ENCODE measurements at regions not wholly inside any gene's neighbourhood (a gene's known extent, or its start where the extent isn't known, plus 50 kb on each side); places are given as distances from the start of the nearest gene placed in this dataset.

DNA sequence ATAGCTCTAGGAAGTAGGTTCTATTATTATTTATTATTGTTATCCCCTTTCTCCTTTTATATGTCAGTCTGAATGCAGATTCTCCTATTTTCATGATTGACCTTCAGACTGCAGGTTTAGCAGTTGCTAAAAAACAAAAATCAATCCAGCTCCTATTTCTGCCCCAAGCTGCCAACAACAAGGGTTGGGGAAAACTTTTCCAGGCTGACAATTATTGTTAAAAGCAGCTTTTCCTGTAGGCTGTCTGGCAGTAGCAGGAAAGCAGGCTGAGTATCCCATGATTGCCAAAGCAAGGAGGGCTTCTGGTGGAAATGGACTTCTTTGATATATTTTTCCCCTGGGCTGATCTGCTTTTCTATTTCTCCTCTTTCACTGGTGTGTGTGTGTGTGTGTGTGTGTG is 78.0 kb upstream of the CTLA4 start:
- H3K4me1 Mint-ChIP-seq, result peaks cover 3 to 4% of the 10 kb centered on the region in 2 donors
- H3K27me3 Mint-ChIP-seq (ENCODE audit: low read depth in 3 of 3), result peaks cover 0 to 2% (median 0%) of the 10 kb centered on the region in 3 donors
- H3K4me3 Mint-ChIP-seq, result no peak overlapping the region
- DNase-seq, result no peak
- H3K9me3 Mint-ChIP-seq, result no peaks in the 10 kb centered on the region
- H3K36me3 Mint-ChIP-seq, result peaks cover 0 to 2% (median 0%) of the 10 kb centered on the region in 3 donors
- H3K27ac Mint-ChIP-seq, result no peak overlapping the region

DNA sequence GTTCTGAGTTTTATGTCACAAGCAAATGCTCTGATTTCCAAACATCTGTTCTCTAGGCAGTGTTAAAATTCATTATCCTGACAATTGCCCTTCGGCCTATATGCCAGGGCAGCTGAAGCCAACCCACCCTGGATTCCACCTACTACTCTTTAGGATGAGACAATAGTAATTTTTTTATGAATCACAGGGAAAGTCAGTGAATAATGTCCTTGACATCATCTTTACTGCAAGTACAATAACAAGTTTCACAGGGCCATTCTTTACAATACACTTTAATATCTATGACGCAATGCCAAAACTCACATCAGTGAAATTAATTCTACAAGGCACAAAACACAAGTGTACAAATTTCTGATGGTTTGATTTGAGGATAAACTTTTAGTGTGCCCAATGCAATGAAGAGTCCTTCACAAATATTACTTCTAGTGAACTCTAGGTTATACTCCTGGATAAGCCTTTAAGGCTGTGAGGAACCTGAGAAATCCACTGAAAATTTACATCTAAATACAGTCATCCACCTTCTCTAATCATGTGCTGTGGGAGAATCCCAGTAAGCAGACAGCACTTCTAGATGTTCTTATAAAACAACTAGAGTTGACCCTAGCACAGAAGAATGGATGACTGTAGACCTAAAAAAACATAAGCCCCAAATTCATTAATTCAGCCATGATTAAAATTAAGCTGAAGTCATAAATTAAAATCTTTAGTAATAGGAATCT is 77.3 kb upstream of the CTLA4 start:
- peaks cover 0 to 2% (median 0%) of the 10 kb centered on the region in 3 donors for H3K27me3 Mint-ChIP-seq (ENCODE audit: low read depth in 3 of 3)
- no peak overlapping the region for H3K4me3 Mint-ChIP-seq
- no peak for DNase-seq
- H3K27ac Mint-ChIP-seq, result no peak overlapping the region
- H3K9me3 Mint-ChIP-seq, result no peaks in the 10 kb centered on the region
- no peaks in the 10 kb centered on the region for H3K36me3 Mint-ChIP-seq
- H3K4me1 Mint-ChIP-seq, result no peaks in the 10 kb centered on the region

DNA sequence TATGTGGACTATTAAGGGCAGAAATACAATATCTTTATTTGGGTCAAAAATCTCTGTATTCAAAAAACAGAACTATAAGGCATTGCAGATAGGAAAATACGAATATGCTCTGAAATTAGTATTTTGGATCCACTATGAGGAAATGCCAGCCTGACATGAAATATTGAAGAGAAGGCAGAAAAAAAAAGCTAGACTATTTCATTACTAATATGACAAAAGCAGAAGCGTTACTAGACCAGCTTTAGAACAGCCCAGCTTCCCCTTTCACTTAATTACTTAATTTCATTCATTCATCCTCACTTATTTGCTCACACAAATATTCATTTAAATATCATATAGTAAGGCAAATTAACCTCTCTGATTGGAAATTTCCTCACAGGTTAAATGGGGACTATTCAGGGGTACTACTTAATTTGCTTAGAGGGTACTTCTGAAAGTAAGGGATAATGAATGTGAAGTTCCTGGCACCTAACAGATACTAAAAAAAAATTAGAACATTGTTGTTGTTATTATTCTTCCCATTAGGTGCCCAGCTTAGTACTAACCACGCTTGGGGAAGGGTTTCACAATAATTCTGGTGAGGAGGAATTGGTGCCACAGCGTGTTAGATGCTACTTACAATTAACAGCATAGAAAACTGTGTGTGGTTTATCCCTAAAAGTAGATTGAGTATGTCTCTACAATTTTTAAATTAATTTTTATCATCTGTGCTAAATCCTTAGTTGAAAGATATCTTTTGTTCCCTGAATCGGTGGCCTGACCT is 71.1 kb upstream of the CTLA4 start:
- no peak for DNase-seq
- H3K27me3 Mint-ChIP-seq (ENCODE audit: low read depth in 3 of 3), result no peaks in the 10 kb centered on the region
- H3K27ac Mint-ChIP-seq, result no peak overlapping the region
- peaks cover 0 to 2% (median 0%) of the 10 kb centered on the region in 6 donors for H3K9me3 Mint-ChIP-seq
- H3K4me3 Mint-ChIP-seq, result no peak overlapping the region
- H3K36me3 Mint-ChIP-seq, result no peaks in the 10 kb centered on the region
- no peaks in the 10 kb centered on the region for H3K4me1 Mint-ChIP-seq

DNA sequence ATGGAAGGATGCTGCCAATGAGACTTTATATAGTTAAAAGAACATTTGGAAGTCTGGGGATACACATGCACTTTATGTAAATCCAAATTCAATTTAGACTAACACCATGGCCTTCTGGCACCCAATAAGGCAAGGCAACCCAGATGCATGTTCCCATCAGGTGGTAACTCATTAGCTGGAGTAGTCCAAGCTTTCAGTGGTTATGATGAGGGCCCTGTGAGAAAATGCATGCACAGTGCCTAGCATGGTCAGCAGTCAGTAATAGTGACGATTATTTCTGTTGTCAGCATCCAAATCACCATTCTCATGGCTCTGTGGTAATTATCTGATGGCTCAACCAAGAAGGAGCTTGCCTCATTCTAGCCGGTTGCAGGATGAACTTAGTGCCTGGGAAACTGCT is 70.3 kb upstream of the CTLA4 start:
- Mint-ChIP-seq H3K4me1 (no peaks in the 10 kb centered on the region), H3K36me3 (no peaks in the 10 kb centered on the region), H3K27me3 (ENCODE audit: low read depth in 3 of 3) (no peaks in the 10 kb centered on the region), H3K4me3 (no peak overlapping the region), H3K27ac (no peak overlapping the region), H3K9me3 (peaks cover 0 to 2% (median 0%) of the 10 kb centered on the region in 6 donors)
- no peak for DNase-seq

DNA sequence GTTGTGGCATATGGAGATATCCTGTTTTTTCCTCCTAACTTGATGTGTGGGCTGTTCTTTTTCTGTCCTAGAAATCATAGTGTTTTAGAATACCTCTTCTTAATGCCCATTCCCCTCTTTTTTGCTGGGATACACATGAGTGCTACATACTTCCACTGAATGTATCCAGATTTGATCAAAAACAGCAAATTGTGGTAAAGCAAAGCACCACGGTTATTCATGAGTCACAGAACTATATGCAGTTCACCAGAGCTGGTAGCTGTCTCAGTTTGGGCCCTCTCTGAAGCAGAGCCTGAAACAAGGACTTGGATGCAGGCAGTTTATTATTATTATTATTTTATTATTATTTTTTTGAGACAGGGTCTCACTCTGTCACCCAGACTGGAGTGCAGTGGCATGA is 69.9 kb upstream of the CTLA4 start:
- no peak for DNase-seq
- Mint-ChIP-seq H3K27ac (no peak overlapping the region), H3K4me1 (peaks cover 0 to 3% of the 10 kb centered on the region in 2 donors), H3K9me3 (peaks cover 0 to 2% (median 0%) of the 10 kb centered on the region in 6 donors), H3K36me3 (no peaks in the 10 kb centered on the region), H3K4me3 (no peak overlapping the region), H3K27me3 (ENCODE audit: low read depth in 3 of 3) (peaks cover 0 to 1% (median 0%) of the 10 kb centered on the region in 3 donors)

DNA sequence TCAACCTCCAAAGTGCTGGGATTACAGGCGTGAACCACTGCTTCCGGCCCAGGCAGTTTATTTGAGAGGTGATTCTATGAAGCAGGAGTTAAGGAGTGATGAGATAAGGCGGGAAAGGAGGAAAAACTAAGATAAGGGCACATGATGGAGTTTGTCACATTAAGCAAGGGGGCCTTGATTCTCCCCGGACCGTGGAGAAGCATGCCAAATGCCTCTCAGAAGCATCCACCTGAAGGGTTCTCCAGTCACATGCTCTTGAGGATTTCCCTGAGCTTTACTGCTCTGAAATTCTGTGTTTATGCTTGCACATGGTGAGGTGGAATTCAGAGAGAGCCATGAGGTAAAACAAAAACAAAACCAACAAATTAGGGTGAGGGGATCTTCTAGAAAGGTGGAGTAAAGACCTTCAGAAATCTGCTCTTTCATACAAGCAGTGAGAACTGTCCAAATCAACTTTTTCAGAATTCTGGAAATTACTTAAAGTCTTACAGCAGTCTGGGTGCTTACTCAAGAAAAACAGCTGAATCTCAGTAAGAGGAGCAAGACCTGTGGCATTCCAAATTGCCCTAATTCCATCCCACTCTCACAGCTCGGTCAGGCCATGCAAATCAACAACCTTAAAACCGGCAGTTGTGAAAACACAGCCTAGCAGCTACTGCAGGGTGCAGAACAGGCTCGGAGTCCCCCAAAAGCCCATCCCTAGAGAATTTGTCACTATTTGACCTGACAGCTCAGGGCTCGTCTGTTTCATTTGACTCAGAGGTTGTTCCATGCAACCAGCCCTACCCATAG is 69.1 kb upstream of the CTLA4 start:
- H3K9me3 Mint-ChIP-seq, result peaks cover 0 to 2% (median 0%) of the 10 kb centered on the region in 6 donors
- H3K27ac Mint-ChIP-seq, result no peak overlapping the region
- no peak overlapping the region for H3K4me3 Mint-ChIP-seq
- H3K4me1 Mint-ChIP-seq, result peaks cover 4 to 11% of the 10 kb centered on the region in 2 donors
- peaks cover 0 to 1% (median 0%) of the 10 kb centered on the region in 3 donors for H3K27me3 Mint-ChIP-seq (ENCODE audit: low read depth in 3 of 3)
- H3K36me3 Mint-ChIP-seq, result no peaks in the 10 kb centered on the region
- no peak for DNase-seq

DNA sequence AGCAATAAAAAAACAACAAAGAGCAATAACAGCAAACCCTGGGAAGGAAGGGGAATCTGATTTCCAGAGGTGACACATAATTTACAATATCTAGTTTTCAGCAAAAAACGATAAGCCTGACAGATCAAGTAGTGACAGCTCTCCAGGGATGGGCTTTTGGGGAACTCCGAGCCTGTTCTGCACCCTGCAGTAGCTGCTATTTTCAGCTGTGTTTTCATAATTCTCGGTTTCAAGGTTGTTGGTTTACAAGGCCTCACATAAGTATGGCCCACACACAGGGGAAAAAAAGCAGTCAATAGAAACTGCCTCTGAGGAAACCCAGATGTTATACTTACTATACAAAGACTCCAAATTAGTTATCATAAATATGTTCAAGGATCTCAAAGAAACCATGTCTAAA is 67.7 kb upstream of the CTLA4 start:
- peaks cover 18 to 25% of the 10 kb centered on the region in 2 donors for H3K4me1 Mint-ChIP-seq
- DNase-seq, result no peak
- peaks cover 0 to 2% (median 0%) of the 10 kb centered on the region in 6 donors for H3K9me3 Mint-ChIP-seq
- H3K36me3 Mint-ChIP-seq, result no peaks in the 10 kb centered on the region
- H3K27me3 Mint-ChIP-seq (ENCODE audit: low read depth in 3 of 3), result peaks cover 0 to 1% (median 1%) of the 10 kb centered on the region in 3 donors
- no peak overlapping the region for H3K27ac Mint-ChIP-seq
- no peak overlapping the region for H3K4me3 Mint-ChIP-seq

DNA sequence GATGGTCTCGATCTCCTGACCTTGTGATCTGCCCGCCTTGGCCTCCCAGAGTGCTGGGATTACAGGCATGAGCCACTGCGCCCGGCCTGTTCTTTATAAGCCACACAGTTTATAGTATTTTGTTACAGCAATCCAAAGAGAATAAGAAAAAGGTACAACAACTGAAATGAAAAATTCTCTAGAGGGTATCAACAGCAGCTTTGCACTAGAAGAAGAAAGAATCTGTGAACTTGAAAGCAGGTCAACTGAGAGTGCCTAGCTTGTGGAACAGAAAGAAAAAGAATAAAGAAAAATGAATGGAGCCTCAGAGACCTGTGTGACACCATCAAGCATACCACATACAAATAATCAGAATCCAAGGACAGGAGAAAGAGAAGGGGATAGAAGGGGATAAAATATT is 66.8 kb upstream of the CTLA4 start:
- no peak for DNase-seq
- H3K27me3 Mint-ChIP-seq (ENCODE audit: low read depth in 3 of 3), result peaks cover 0 to 1% (median 1%) of the 10 kb centered on the region in 3 donors
- H3K4me1 Mint-ChIP-seq, result peaks cover 23 to 34% of the 10 kb centered on the region in 2 donors
- no peak overlapping the region for H3K4me3 Mint-ChIP-seq
- H3K36me3 Mint-ChIP-seq, result no peaks in the 10 kb centered on the region
- peaks cover 0 to 2% (median 0%) of the 10 kb centered on the region in 6 donors for H3K9me3 Mint-ChIP-seq
- no peak overlapping the region for H3K27ac Mint-ChIP-seq

DNA sequence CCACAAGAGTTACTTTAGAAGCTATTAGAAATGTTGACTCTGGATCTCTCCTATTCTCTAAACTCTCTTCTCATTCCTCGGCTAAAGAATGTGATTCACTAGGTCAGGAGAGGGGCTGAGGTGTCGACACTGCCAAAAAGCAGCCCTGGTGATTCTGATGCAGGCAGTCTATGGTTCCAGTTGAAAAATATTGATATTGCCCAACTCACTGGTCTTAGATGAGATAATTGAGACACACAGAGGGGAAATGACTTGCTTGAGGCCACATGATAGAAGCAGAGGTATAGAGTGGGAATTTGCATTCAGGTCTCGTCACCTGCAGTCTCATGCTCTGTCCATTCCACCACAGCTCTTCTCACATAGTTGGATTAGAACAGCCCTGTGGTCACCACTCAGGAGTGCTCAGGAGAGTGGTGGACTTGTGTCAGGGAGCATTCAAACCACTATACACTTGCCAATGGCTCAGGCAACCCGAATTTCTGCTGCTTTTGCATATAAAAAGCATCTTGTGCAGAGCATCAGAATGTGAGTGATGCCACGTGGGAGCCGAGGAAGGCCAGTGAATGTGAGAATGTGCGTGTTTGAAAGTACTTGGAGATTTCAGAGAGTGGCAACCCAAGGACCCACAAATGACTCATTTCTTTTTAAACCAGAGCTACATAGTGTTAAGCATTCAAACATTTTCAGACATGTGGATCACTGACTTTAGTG is 65.1 kb upstream of the CTLA4 start:
- peaks cover 26 to 36% of the 10 kb centered on the region in 2 donors for H3K4me1 Mint-ChIP-seq
- H3K4me3 Mint-ChIP-seq, result no peak overlapping the region

DNA sequence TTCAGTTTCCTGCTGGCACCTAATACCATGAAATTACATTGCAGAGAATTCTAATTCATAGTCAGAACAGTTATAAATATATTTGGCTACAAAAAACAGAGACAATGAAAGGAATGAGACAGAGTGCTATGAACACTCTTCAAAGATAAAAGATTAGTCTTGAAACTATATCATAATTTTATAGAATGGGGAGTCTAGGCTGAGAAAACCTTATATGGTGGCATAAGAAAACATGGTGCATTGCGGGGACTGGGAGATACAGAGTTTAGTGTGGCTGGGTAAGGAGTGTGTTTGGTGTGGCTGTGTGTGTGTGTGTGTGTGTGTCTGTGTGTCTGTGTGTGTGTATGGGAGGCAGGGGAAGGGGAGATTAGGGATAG is 64.5 kb upstream of the CTLA4 start:
- Mint-ChIP-seq H3K4me3 (peak overlapping the region in 1 of 5 donors; percentile 34), H3K27ac (no peak overlapping the region), H3K36me3 (no peaks in the 10 kb centered on the region), H3K4me1 (peaks cover 26 to 36% of the 10 kb centered on the region in 2 donors), H3K9me3 (peaks cover 0 to 2% (median 0%) of the 10 kb centered on the region in 6 donors), H3K27me3 (ENCODE audit: low read depth in 3 of 3) (peaks cover 0 to 1% (median 1%) of the 10 kb centered on the region in 3 donors)
- DNase-seq, result no peak

More for the DNA sequence above, 65.1 kb upstream of the CTLA4 start:
- Mint-ChIP-seq H3K9me3 (peaks cover 0 to 2% (median 0%) of the 10 kb centered on the region in 6 donors), H3K36me3 (no peaks in the 10 kb centered on the region), H3K27me3 (ENCODE audit: low read depth in 3 of 3) (peaks cover 0 to 1% (median 1%) of the 10 kb centered on the region in 3 donors), H3K27ac (no peak overlapping the region)
- no peak for DNase-seq

DNA sequence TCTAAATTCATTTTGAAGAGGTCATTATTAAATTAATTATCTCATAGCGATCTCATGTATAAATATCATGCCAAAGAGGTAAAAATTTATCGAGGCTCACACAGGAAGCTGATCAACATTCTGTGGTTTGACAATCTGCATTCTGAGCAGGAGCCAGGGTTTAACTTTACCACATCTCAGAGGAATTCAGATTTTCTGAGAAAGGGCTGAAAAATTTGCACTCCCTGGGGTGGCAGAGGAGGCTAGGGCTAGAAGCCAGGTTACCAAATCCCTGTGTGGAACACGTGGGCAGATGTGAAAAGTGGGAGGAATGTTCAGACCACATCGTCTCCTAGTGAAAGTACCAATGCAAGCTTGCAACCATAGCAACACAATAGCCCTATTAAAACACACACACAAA is 63.5 kb upstream of the CTLA4 start:
- Mint-ChIP-seq H3K36me3 (no peaks in the 10 kb centered on the region), H3K9me3 (peaks cover 0 to under 1% (median 0%) of the 10 kb centered on the region in 6 donors), H3K4me3 (peak overlapping the region in 3 of 5 donors; percentile 15 to 51 (median 30)), H3K27me3 (ENCODE audit: low read depth in 3 of 3) (peaks cover 0 to 1% (median 1%) of the 10 kb centered on the region in 3 donors), H3K27ac (no peak overlapping the region), H3K4me1 (peaks cover 26 to 36% of the 10 kb centered on the region in 2 donors)
- DNase-seq, result peak in 2 of 3 donors; percentile 17 to 21

DNA sequence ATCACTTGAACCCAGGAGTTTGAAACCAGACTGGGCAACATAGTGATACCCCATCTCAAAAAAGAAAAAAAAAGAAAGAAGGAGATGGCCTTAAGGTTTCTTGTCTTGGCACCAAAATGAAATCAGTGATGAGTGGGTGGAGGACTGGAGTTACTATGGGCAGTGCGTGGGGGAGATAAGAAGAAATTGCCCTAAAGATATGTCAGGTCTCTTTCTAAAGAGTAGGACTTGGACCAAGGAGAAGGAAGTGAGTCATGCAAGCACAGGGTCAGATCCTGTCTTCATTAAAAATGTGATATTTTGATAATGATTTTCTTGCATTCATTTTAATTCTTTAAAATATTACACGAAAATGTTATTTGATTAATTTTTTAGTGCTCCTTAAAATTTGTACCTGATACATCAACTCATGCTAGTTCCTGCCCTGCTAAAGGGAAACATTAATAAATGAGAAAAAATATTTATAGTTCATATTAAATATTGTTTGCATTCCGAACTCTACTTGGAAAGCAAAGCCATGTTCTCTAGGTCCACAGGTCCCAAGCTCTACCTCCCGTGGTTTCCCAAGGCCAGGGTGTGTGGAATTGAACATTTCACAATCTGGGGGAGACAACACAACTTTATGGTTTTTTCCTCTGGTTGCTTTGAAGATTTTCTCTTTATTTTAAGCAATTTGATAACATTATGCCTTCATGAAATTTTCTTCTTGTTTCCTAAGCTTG is 62.6 kb upstream of the CTLA4 start:
- H3K4me1 Mint-ChIP-seq, result peaks cover 26 to 36% of the 10 kb centered on the region in 2 donors
- no peaks in the 10 kb centered on the region for H3K36me3 Mint-ChIP-seq
- H3K9me3 Mint-ChIP-seq, result no peaks in the 10 kb centered on the region
- H3K27me3 Mint-ChIP-seq (ENCODE audit: low read depth in 3 of 3), result peaks cover 0 to 1% (median 1%) of the 10 kb centered on the region in 3 donors
- no peak for DNase-seq
- peak overlapping the region in 3 of 5 donors; percentile 30 to 51 (median 31) for H3K4me3 Mint-ChIP-seq
- peak overlapping the region in 3 of 6 donors; percentile 0 to 31 (median 14) for H3K27ac Mint-ChIP-seq

DNA sequence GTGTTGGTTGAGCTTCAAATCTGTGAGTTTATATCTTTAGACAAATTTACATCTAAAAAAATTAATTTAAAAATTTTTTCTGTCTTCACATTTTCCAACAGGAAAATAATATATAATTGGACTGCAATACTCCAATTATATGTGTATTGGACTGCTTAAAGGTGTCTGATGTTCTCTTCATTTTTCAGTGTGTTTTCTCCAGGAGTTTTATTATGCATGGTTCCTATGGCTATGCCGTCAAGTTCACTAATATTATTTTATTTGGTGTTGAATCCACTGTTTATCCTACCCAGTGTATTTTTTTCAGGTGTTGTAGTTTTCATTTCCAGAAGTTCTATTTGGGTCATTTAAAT is 62.1 kb upstream of the CTLA4 start:
- no peaks in the 10 kb centered on the region for H3K9me3 Mint-ChIP-seq
- H3K4me1 Mint-ChIP-seq, result peaks cover 29 to 36% of the 10 kb centered on the region in 2 donors
- H3K27me3 Mint-ChIP-seq (ENCODE audit: low read depth in 3 of 3), result peaks cover 0 to 1% (median 1%) of the 10 kb centered on the region in 3 donors
- no peak overlapping the region for H3K27ac Mint-ChIP-seq
- no peak for DNase-seq
- peak overlapping the region in 1 of 5 donors; percentile 38 for H3K4me3 Mint-ChIP-seq
- H3K36me3 Mint-ChIP-seq, result no peaks in the 10 kb centered on the region
